Adrenal gland (tissue), 9 donors: ENCODE measurements at regions not wholly inside any gene's neighbourhood (a gene's known extent, or its start where the extent isn't known, plus 50 kb on each side); places are given as distances from the start of the nearest gene placed in this dataset.

Experiments
- DNase-seq, 7 donors: peaks; one replicate each; pipeline ENCODE4 v3.0.0-alpha.2; 2019 to 2020
- H3K27ac ChIP-seq, 5 donors: fragments of 200-600 bp; sonication (generic) in 4 of 5; 1 replicate in 3 of 5; 2 replicates in 2 of 5; pipeline versions ENCODE4 v1.5.1 to v1.8.0; 2016 to 2020; ENCODE audit warnings: mild to moderate bottlenecking in 1 of 5
- H3K27me3 ChIP-seq: fragments of 200-600 bp; 2 replicates; pipeline ENCODE4 v1.8.0; 2021
- H3K36me3 ChIP-seq, 2 donors: fragments of 200-600 bp; replicated peaks in 1 of 2; 1 replicate in 1 of 2; 2 replicates in 1 of 2; pipeline versions ENCODE4 v1.5.1 to v1.8.0; 2018 to 2022
- H3K4me1 ChIP-seq, 2 donors: fragments of 200-600 bp; replicated peaks in 1 of 2; 1 replicate in 1 of 2; 2 replicates in 1 of 2; pipeline versions ENCODE4 v1.5.1 to v1.8.0; 2018 to 2021
- H3K4me3 ChIP-seq, 4 donors: fragments of 200-600 bp; sonication (generic) in 3 of 4; one replicate each; pipeline ENCODE4 v1.5.1; 2016 to 2018
- H3K9me3 ChIP-seq, 3 donors: fragments of 200-600 bp; sonication (generic) in 1 of 3; replicated peaks in 1 of 3; 1 replicate in 2 of 3; 2 replicates in 1 of 3; pipeline versions ENCODE4 v1.5.1 to v1.8.0; 2016 to 2021
- CTCF ChIP-seq, 6 experiments: fragments of 450-650 bp in 4 of 6; fragments of 200-600 bp in 2 of 6; sonication (generic) in 1 of 6; IDR thresholded peaks; 1 replicate in 5 of 6; 2 replicates in 1 of 6; pipeline versions ENCODE4 v1.5.1 to v1.8.0; 2016 to 2021; ENCODE audit warnings: antibody characterized with exemption in 6 of 6, mild to moderate bottlenecking in 2 of 6, moderate library complexity in 1 of 6
- POLR2A ChIP-seq, 2 donors: fragments of 450-650 bp; IDR thresholded peaks; one replicate each; pipeline ENCODE4 v1.6.1; 2017; ENCODE audit warnings: antibody characterized with exemption in 2 of 2, mild to moderate bottlenecking in 2 of 2, moderate library complexity in 1 of 2
- WGBS, 4 donors: extraction: QIAGEN DNeasy Blood & Tissue Kit in 2 of 4; methylation state at CpG; one replicate each; pipeline versions ENCODE4 v1.1.5 to v1.1.7; 2013 to 2017; 5-methylcytosine and 5-hydroxymethylcytosine counted together
- intact Hi-C, 2 donors: fragments of 100-400 bp; cut with DNase I; formaldehyde crosslinking; loops; one replicate each; pipeline versions ENCODE4 v1.14.1 to v1.15.0; 2022 to 2023
- donor health status: healthy with polysubstance abuse.
- donor health status: Bipolar disorder and iron deficiency.
- donor health status: DM: yes; HTN: yes; CAD: no.
- donor health status: DM: no; HTN: no; CAD: no.
- donor health status: DM: no; HTN: no; CAD: no.

GRCh38 chr10:44715136-44715535, 196.0 kb upstream of the TMEM72 start:
- TF ChIP-seq CTCF (IDR thresholded peaks at IDR 0.05) = no peak
- TF ChIP-seq POLR2A (IDR thresholded peaks at IDR 0.05) = no peak
- WGBS, 4 donors = 63 to 75% (median 66%) methylated on average over 5 of the region's 5 CpGs
- Histone ChIP-seq H3K27ac (no peak overlapping the region), H3K4me1 (no peaks in the 10 kb centered on the region), H3K36me3 (no peaks in the 10 kb centered on the region), H3K4me3 (no peak overlapping the region), H3K9me3 (no peaks in the 10 kb centered on the region), H3K27me3 (no peaks in the 10 kb centered on the region)
- intact Hi-C loops = no loop called here
- no peak for DNase-seq

- H3K27ac ChIP-seq = no peak overlapping the region
- WGBS, 4 donors = 66 to 87% (median 74%) methylated on average over 4 of the region's 4 CpGs
- no peaks in the 10 kb centered on the region for H3K9me3 ChIP-seq
- no peaks in the 10 kb centered on the region for H3K36me3 ChIP-seq
- no peak for TF ChIP-seq CTCF (IDR thresholded peaks at IDR 0.05)
- no peak for TF ChIP-seq POLR2A (IDR thresholded peaks at IDR 0.05)
- H3K4me1 ChIP-seq = no peaks in the 10 kb centered on the region
- H3K4me3 ChIP-seq = no peak overlapping the region
- no peak for DNase-seq
- H3K27me3 ChIP-seq = no peaks in the 10 kb centered on the region
- intact Hi-C loops = no loop called here
Measured at GRCh38 chr10:44716470-44717015, 194.6 kb upstream of the TMEM72 start.

- DNase-seq = no peak
- no peaks in the 10 kb centered on the region for H3K27me3 ChIP-seq
- intact Hi-C loops = no loop called here
- no peaks in the 10 kb centered on the region for H3K4me1 ChIP-seq
- 52 to 65% (median 62%) methylated on average over 3 of the region's 3 CpGs for WGBS, 4 donors
- H3K4me3 ChIP-seq = no peak overlapping the region
- no peak for TF ChIP-seq CTCF (IDR thresholded peaks at IDR 0.05)
- no peak for TF ChIP-seq POLR2A (IDR thresholded peaks at IDR 0.05)
- H3K9me3 ChIP-seq = no peaks in the 10 kb centered on the region
- no peak overlapping the region for H3K27ac ChIP-seq
- H3K36me3 ChIP-seq = no peaks in the 10 kb centered on the region
Measured at GRCh38 chr10:44723082-44723481, 188.1 kb upstream of the TMEM72 start.

GRCh38 chr10:44723619-44724325, 187.4 kb upstream of the TMEM72 start:
- Histone ChIP-seq H3K27me3 (no peaks in the 10 kb centered on the region), H3K36me3 (no peaks in the 10 kb centered on the region), H3K27ac (no peak overlapping the region), H3K9me3 (no peaks in the 10 kb centered on the region), H3K4me3 (no peak overlapping the region), H3K4me1 (no peaks in the 10 kb centered on the region)
- DNase-seq = peak in 1 of 7 donors; percentile 2
- WGBS, 4 donors = 56 to 63% (median 61%) methylated on average over 7 of the region's 7 CpGs
- intact Hi-C loops = no loop called here
- no peak for TF ChIP-seq CTCF (IDR thresholded peaks at IDR 0.05)
- no peak for TF ChIP-seq POLR2A (IDR thresholded peaks at IDR 0.05)
